Kidney (tissue), 13 donors: ENCODE measurements at regions not wholly inside any gene's neighbourhood (a gene's known extent, or its start where the extent isn't known, plus 50 kb on each side); places are given as distances from the start of the nearest gene placed in this dataset.

ENCODE experiments used
- DNase-seq, 5 donors: peaks; one replicate each; pipeline ENCODE4 v3.0.0-alpha.2; 2013 to 2020
- FAIRE-seq: peaks from 2 replicates; lab custom pipeline; 2012; peaks lifted over from hg19 to GRCh38; lab: Jason Lieb, UNC
- H3K27ac ChIP-seq, 2 donors: one replicate each; pipeline ENCODE4 v1.7.0; 2013; ENCODE audit warnings: low read depth in 2 of 2, low read length in 2 of 2, inconsistent platforms in 1 of 2
- H3K27me3 ChIP-seq: one replicate; pipeline ENCODE4 v1.7.1; 2013; ENCODE audit warnings: low read length, inconsistent platforms; ENCODE audit not compliant: control insufficient read depth, insufficient read depth
- H3K36me3 ChIP-seq, 3 donors: one replicate each; pipeline versions ENCODE4 v1.7.0 to v1.7.1; 2013; ENCODE audit warnings: low read length in 3 of 3, control low read depth in 1 of 3, inconsistent platforms in 1 of 3; ENCODE audit not compliant: insufficient read depth in 3 of 3, control insufficient read depth in 2 of 3
- H3K4me1 ChIP-seq, 3 donors: one replicate each; pipeline versions ENCODE4 v1.7.0 to v1.7.1; 2013; ENCODE audit warnings: low read length in 3 of 3, inconsistent platforms in 1 of 3, low read depth in 1 of 3; ENCODE audit not compliant: control insufficient read depth in 2 of 3, insufficient read depth in 2 of 3
- H3K4me3 ChIP-seq, 3 donors: one replicate each; pipeline versions ENCODE4 v1.7.0 to v1.8.1; 2013; ENCODE audit warnings: low read length in 3 of 3, control low read depth in 1 of 3, inconsistent platforms in 1 of 3
- H3K9ac ChIP-seq, 3 donors: one replicate each; pipeline versions ENCODE4 v1.7.0 to v1.7.1; 2013; ENCODE audit warnings: low read length in 3 of 3, control low read depth in 1 of 3, inconsistent platforms in 1 of 3
- H3K9me3 ChIP-seq, 3 donors: one replicate each; pipeline versions ENCODE4 v1.7.0 to v1.7.1; 2013; ENCODE audit warnings: low read length in 3 of 3, control low read depth in 1 of 3, inconsistent platforms in 1 of 3; ENCODE audit not compliant: control insufficient read depth in 2 of 3, insufficient read depth in 1 of 3
- CTCF ChIP-seq: IDR thresholded peaks from 3 replicates; pipeline ENCODE4 v1.5.1; 2012; ENCODE audit warnings: mild to moderate bottlenecking, moderate library complexity, borderline replicate concordance; ENCODE audit not compliant: insufficient read depth; ENCODE audit errors: extremely low read depth
- intact Hi-C: fragments of 100-400 bp; cut with DNase I; formaldehyde crosslinking; loops from one replicate; pipeline ENCODE4 v1.11.1; 2022
- donor health status: control.
- donor health status: control.
- donor health status: control.
- donor health status: control.
- donor health status: control.
- donor health status: DM: yes; HTN: yes; CAD: no.
- donor health status: Normal renal cell carcinoma (clear cell type).

GRCh38 chr4:17170131-17170530, 271.7 kb upstream of the LDB2 start:
- DNase-seq = no peak
- no peak overlapping the region for H3K27ac ChIP-seq
- no peaks in the 10 kb centered on the region for H3K36me3 ChIP-seq
- H3K4me1 ChIP-seq = peaks cover 0 to 3% (median 2%) of the 10 kb centered on the region in 3 donors
- no peak overlapping the region for H3K9ac ChIP-seq
- intact Hi-C loops = no loop called here
- H3K27me3 ChIP-seq = no peaks in the 10 kb centered on the region
- no peak for FAIRE-seq
- H3K9me3 ChIP-seq = no peaks in the 10 kb centered on the region
- TF ChIP-seq CTCF = no peak
- H3K4me3 ChIP-seq = no peak overlapping the region

- FAIRE-seq (no peak), DNase-seq (no peak)
- Histone ChIP-seq H3K27ac (no peak overlapping the region), H3K9me3 (no peaks in the 10 kb centered on the region), H3K27me3 (no peaks in the 10 kb centered on the region), H3K9ac (no peak overlapping the region), H3K36me3 (no peaks in the 10 kb centered on the region), H3K4me1 (peaks cover 0 to 3% (median 2%) of the 10 kb centered on the region in 3 donors), H3K4me3 (no peak overlapping the region)
- intact Hi-C loops = no loop called here
- TF ChIP-seq CTCF = no peak
Measured at GRCh38 chr4:17169699-17170098, 271.3 kb upstream of the LDB2 start.

- FAIRE-seq (no peak), DNase-seq (peak in 3 of 5 donors; percentile 20 to 74 (median 61))
- H3K9ac ChIP-seq = no peak overlapping the region
- TF ChIP-seq CTCF = no peak
- intact Hi-C loops = no loop called here
- H3K27me3 ChIP-seq = no peaks in the 10 kb centered on the region
- H3K36me3 ChIP-seq = no peaks in the 10 kb centered on the region
- no peak overlapping the region for H3K4me3 ChIP-seq
- peaks cover 0 to 3% (median 2%) of the 10 kb centered on the region in 3 donors for H3K4me1 ChIP-seq
- no peaks in the 10 kb centered on the region for H3K9me3 ChIP-seq
- H3K27ac ChIP-seq = no peak overlapping the region
Measured at GRCh38 chr4:17168571-17168970, 270.1 kb upstream of the LDB2 start.

GRCh38 chr4:17166954-17167353, 268.5 kb upstream of the LDB2 start:
- H3K27me3 ChIP-seq = no peaks in the 10 kb centered on the region
- no peak for TF ChIP-seq CTCF
- H3K36me3 ChIP-seq = no peaks in the 10 kb centered on the region
- H3K9me3 ChIP-seq = no peaks in the 10 kb centered on the region
- H3K9ac ChIP-seq = no peak overlapping the region
- no peak overlapping the region for H3K27ac ChIP-seq
- peaks cover 0 to 3% (median 2%) of the 10 kb centered on the region in 3 donors for H3K4me1 ChIP-seq
- intact Hi-C loops = no loop called here
- FAIRE-seq (no peak), DNase-seq (no peak)
- H3K4me3 ChIP-seq = no peak overlapping the region
